HG03575 (cell line): ENCODE measurements at regions not wholly inside any gene's neighbourhood (a gene's known extent, or its start where the extent isn't known, plus 50 kb on each side); places are given as distances from the start of the nearest gene placed in this dataset.
"Not testable (repeated sequence)": the region's sequence is repeated elsewhere in the genome, so short reads cannot be mapped to it uniquely, and the experiment has no call there.

Experiments used
- ATAC-seq: cut with Tn5 transposase; IDR thresholded peaks from one replicate; pipeline ENCODE4 v1.9.1; 2021; ENCODE audit not compliant: unreplicated experiment, insufficient number of reproducible peaks, low FRiP score; ENCODE audit errors: extremely low read depth

- no peak for ATAC-seq
These were observed 425.6 kb downstream of the SMARCA1 start for GRCh38 chrX:129097668-129098067.

GRCh38 chrX:129093706-129094105 is 429.6 kb downstream of the SMARCA1 start:
- no peak for ATAC-seq

GRCh38 chrX:129092757-129093156 is 430.5 kb downstream of the SMARCA1 start:
- no peak for ATAC-seq

GRCh38 chrX:129092242-129092641 is 431.0 kb downstream of the SMARCA1 start:
- ATAC-seq: no peak

GRCh38 chrX:129091097-129091496 is 432.2 kb downstream of the SMARCA1 start:
- no peak for ATAC-seq

- no peak for ATAC-seq
These were observed 436.5 kb downstream of the SMARCA1 start for GRCh38 chrX:129086802-129087201.

GRCh38 chrX:129084291-129084690 is 439.0 kb downstream of the SMARCA1 start:
- not testable (repeated sequence) for ATAC-seq

- no peak for ATAC-seq
These were observed 445.7 kb downstream of the SMARCA1 start for GRCh38 chrX:129077424-129078170.

- ATAC-seq: no peak
These were observed 451.9 kb downstream of the SMARCA1 start for GRCh38 chrX:129071390-129071789.

GRCh38 chrX:129065895-129066294 is 457.4 kb downstream of the SMARCA1 start:
- ATAC-seq: no peak

GRCh38 chrX:129058405-129058804 is 464.9 kb downstream of the SMARCA1 start:
- no peak for ATAC-seq

- no peak for ATAC-seq
These were observed 480.2 kb downstream of the SMARCA1 start for GRCh38 chrX:129043138-129043537.

- no peak for ATAC-seq
These were observed 482.0 kb downstream of the SMARCA1 start for GRCh38 chrX:129041319-129041718.

GRCh38 chrX:129040124-129040523 is 483.2 kb downstream of the SMARCA1 start:
- no peak for ATAC-seq

- ATAC-seq: no peak
These were observed 484.1 kb downstream of the SMARCA1 start for GRCh38 chrX:129039176-129039575.

GRCh38 chrX:129037389-129037788 is 485.9 kb downstream of the SMARCA1 start:
- ATAC-seq: no peak

- ATAC-seq: no peak
These were observed 488.1 kb downstream of the SMARCA1 start for GRCh38 chrX:129035180-129035579.

GRCh38 chrX:129034196-129034595 is 489.1 kb downstream of the SMARCA1 start:
- ATAC-seq: no peak

- ATAC-seq: no peak
These were observed 497.1 kb downstream of the SMARCA1 start for GRCh38 chrX:129026202-129026601.

- ATAC-seq: no peak
These were observed 497.9 kb downstream of the SMARCA1 start for GRCh38 chrX:129025376-129025775.

- ATAC-seq: no peak
These were observed 503.9 kb downstream of the SMARCA1 start for GRCh38 chrX:129019412-129019811.
